B cell (primary cell): ENCODE measurements at regions not wholly inside any gene's neighbourhood (a gene's known extent, or its start where the extent isn't known, plus 50 kb on each side); places are given as distances from the start of the nearest gene placed in this dataset.

ENCODE experiments used
- ATAC-seq: fragments of 200-7000 bp; cut with Tn5 transposase; one replicate; pipeline ENCODE4 v1.10.0; 2021; ENCODE audit warnings: low read depth, mild to moderate bottlenecking, moderate number of reproducible peaks, moderate library complexity
- CTCF ChIA-PET: fragments of 350-600 bp; sonication (Branson Sonifier 250); formaldehyde crosslinking; loops from one replicate; lab custom pipeline; 2021; ENCODE audit warnings: antibody characterized with exemption, inconsistent platforms; lab: Charles Lee
- POLR2A ChIA-PET: fragments of 350-600 bp; sonication (Branson Sonifier 250); formaldehyde crosslinking; loops from one replicate; lab custom pipeline; 2021; ENCODE audit warnings: antibody characterized with exemption; lab: Charles Lee
- DNase-seq: peaks from one replicate; pipeline ENCODE4 v3.0.0; 2013
- H2AFZ ChIP-seq: 2 replicates; pipeline ENCODE4 v1.6.1; 2012; ENCODE audit warnings: mild to moderate bottlenecking, low read depth, low read length; ENCODE audit not compliant: insufficient read depth, poor library complexity, severe bottlenecking
- H3K27ac ChIP-seq, 2 donors: 1 replicate in 1 of 2; 2 replicates in 1 of 2; pipeline ENCODE4 v1.5.1; 2012 to 2013; ENCODE audit warnings: low read length in 2 of 2, mild to moderate bottlenecking in 2 of 2, moderate library complexity in 1 of 2
- H3K27me3 ChIP-seq, 4 experiments: fragments of 200-600 bp in 1 of 4; sonication (generic) in 1 of 4; replicated peaks in 1 of 4; 1 replicate in 2 of 4; 2 replicates in 2 of 4; pipeline versions ENCODE4 v1.6.1 to v1.7.0; 2013 to 2016; ENCODE audit warnings: low read length in 3 of 4, mild to moderate bottlenecking in 2 of 4, mixed read lengths in 1 of 4, moderate library complexity in 1 of 4; ENCODE audit not compliant: insufficient read depth in 4 of 4, control insufficient read depth in 3 of 4; ENCODE audit errors: control extremely low read depth in 1 of 4
- H3K36me3 ChIP-seq, 2 experiments: replicated peaks in 1 of 2; 1 replicate in 1 of 2; 2 replicates in 1 of 2; pipeline versions ENCODE4 v1.6.1 to v1.7.1; 2013; ENCODE audit warnings: low read length in 1 of 2; ENCODE audit not compliant: insufficient read depth in 2 of 2, control insufficient read depth in 1 of 2; ENCODE audit errors: control extremely low read depth in 1 of 2, extremely low read depth in 1 of 2
- H3K4me1 ChIP-seq, 2 donors: fragments of 200-600 bp in 1 of 2; sonication (generic) in 1 of 2; 1 replicate in 1 of 2; 2 replicates in 1 of 2; pipeline versions ENCODE4 v1.5.1 to v1.6.1; 2013 to 2017; ENCODE audit warnings: low read length in 2 of 2; ENCODE audit not compliant: control insufficient read depth in 2 of 2, insufficient read depth in 2 of 2
- H3K4me2 ChIP-seq: replicated peaks from 2 replicates; pipeline ENCODE3; 2012; ENCODE audit warnings: mild to moderate bottlenecking, low read depth, low read length; ENCODE audit not compliant: poor library complexity, severe bottlenecking
- H3K4me3 ChIP-seq, 5 experiments: fragments of 200-600 bp in 1 of 5; sonication (generic) in 1 of 5; 1 replicate in 3 of 5; 2 replicates in 2 of 5; pipeline versions ENCODE4 v1.5.1 to v1.7.0; 2011 to 2016; ENCODE audit warnings: low read length in 4 of 5, mild to moderate bottlenecking in 4 of 5, low read depth in 2 of 5, control low read depth in 1 of 5, moderate library complexity in 1 of 5; ENCODE audit not compliant: insufficient read depth in 1 of 5; ENCODE audit errors: control extremely low read depth in 1 of 5, extremely low read depth in 1 of 5
- H3K79me2 ChIP-seq: fragments of 200-600 bp; sonication (generic); one replicate; pipeline ENCODE4 v1.6.0; 2016; ENCODE audit warnings: low read length; ENCODE audit not compliant: control insufficient read depth, insufficient read depth
- H3K9ac ChIP-seq: fragments of 200-600 bp; sonication (generic); 2 replicates; pipeline ENCODE4 v1.6.1; 2017; ENCODE audit warnings: mild to moderate bottlenecking, low read length, moderate library complexity
- H3K9me3 ChIP-seq, 3 donors: one replicate each; pipeline versions ENCODE4 v1.6.1 to v1.7.1; 2013; ENCODE audit warnings: low read length in 2 of 3; ENCODE audit not compliant: control insufficient read depth in 2 of 3, insufficient read depth in 1 of 3; ENCODE audit errors: control extremely low read depth in 1 of 3
- H4K20me1 ChIP-seq: 2 replicates; pipeline ENCODE4 v1.6.0; 2012; ENCODE audit warnings: mild to moderate bottlenecking, low read length; ENCODE audit not compliant: insufficient read depth, control insufficient read depth, poor library complexity, severe bottlenecking
- H3K27ac Mint-ChIP-seq: one replicate; pipeline ENCODE4 v1.8.0; 2021; ENCODE audit warnings: mixed read lengths
- H3K27me3 Mint-ChIP-seq: one replicate; pipeline ENCODE4 v1.8.0; 2021; ENCODE audit warnings: mixed read lengths
- H3K4me1 Mint-ChIP-seq: one replicate; pipeline ENCODE4 v1.8.0; 2021; ENCODE audit warnings: mixed read lengths
- H3K4me3 Mint-ChIP-seq: one replicate; pipeline ENCODE4 v1.8.0; 2021; ENCODE audit warnings: mixed read lengths
- H3K9me3 Mint-ChIP-seq: one replicate; pipeline ENCODE4 v1.8.0; 2022; ENCODE audit warnings: mixed read lengths; ENCODE audit not compliant: insufficient read depth
- CTCF ChIP-seq: fragments of 200-600 bp; IDR thresholded peaks from one replicate; pipeline ENCODE4 v1.8.0; 2022; ENCODE audit warnings: antibody characterized with exemption, mild to moderate bottlenecking
- EZH2 ChIP-seq: IDR thresholded peaks from 2 replicates; pipeline ENCODE4 v1.6.1; 2012; ENCODE audit warnings: borderline replicate concordance, low read depth, mild to moderate bottlenecking, moderate library complexity, low read length; ENCODE audit not compliant: insufficient read depth, poor library complexity, severe bottlenecking
- WGBS: methylation state at CpG from one replicate; pipeline ENCODE4 v1.1.5; 2013; ENCODE audit warnings: missing lambda C conversion rate; ENCODE audit not compliant: insufficient coverage; 5-methylcytosine and 5-hydroxymethylcytosine counted together
- intact Hi-C: fragments of 100-400 bp; cut with micrococcal nuclease; formaldehyde crosslinking; loops from one replicate; pipeline ENCODE4 v1.10.0; 2022

- Histone ChIP-seq H3K9ac (no peak overlapping the region), H3K27me3 (peaks cover 0 to 6% (median 2%) of the 10 kb centered on the region in 4 experiments), H3K36me3 (no peaks in the 10 kb centered on the region), H3K9me3 (peaks cover 0 to 14% (median 0%) of the 10 kb centered on the region in 3 donors), H3K4me1 (no peaks in the 10 kb centered on the region), H3K79me2 (no peaks in the 10 kb centered on the region), H3K4me3 (no peak overlapping the region), H3K27ac (no peak overlapping the region), H2AFZ (no peak overlapping the region), H4K20me1 (no peaks in the 10 kb centered on the region), H3K4me2 (no peak overlapping the region)
- WGBS = 79% methylated on average over 2 of the region's 3 CpGs
- Mint-ChIP-seq H3K27me3 (peaks cover 29% of the 10 kb centered on the region), H3K9me3 (no peaks in the 10 kb centered on the region), H3K27ac (no peak overlapping the region), H3K4me1 (no peaks in the 10 kb centered on the region), H3K4me3 (no peak overlapping the region)
- CTCF ChIA-PET = no interaction called here
- intact Hi-C loops = no loop called here
- DNase-seq (no peak), ATAC-seq (no peak)
- no peak for TF ChIP-seq CTCF
- TF ChIP-seq EZH2 = no peak
- POLR2A ChIA-PET = no interaction called here
Measured at GRCh38 chr10:27410153-27410552, 94.0 kb upstream of the RAB18 start.

- intact Hi-C loops = no loop called here
- Histone ChIP-seq H3K4me3 (no peak overlapping the region), H3K27ac (no peak overlapping the region), H3K79me2 (no peaks in the 10 kb centered on the region), H3K9ac (no peak overlapping the region), H3K36me3 (no peaks in the 10 kb centered on the region), H4K20me1 (no peaks in the 10 kb centered on the region), H3K27me3 (no peaks in the 10 kb centered on the region), H3K9me3 (no peaks in the 10 kb centered on the region), H3K4me1 (no peaks in the 10 kb centered on the region), H3K4me2 (no peak overlapping the region), H2AFZ (no peak overlapping the region)
- POLR2A ChIA-PET = no interaction called here
- no peak overlapping the region for H3K4me3 Mint-ChIP-seq
- CTCF ChIA-PET = no interaction called here
- DNase-seq (no peak), ATAC-seq (no peak)
- peaks cover 27% of the 10 kb centered on the region for H3K27me3 Mint-ChIP-seq
- H3K4me1 Mint-ChIP-seq = no peaks in the 10 kb centered on the region
- no peak overlapping the region for H3K27ac Mint-ChIP-seq
- 100% methylated on average over 1 of the region's 6 CpGs for WGBS
- TF ChIP-seq EZH2 (no peak), CTCF (no peak)
- H3K9me3 Mint-ChIP-seq = no peaks in the 10 kb centered on the region
Measured at GRCh38 chr10:27407271-27407670, 96.8 kb upstream of the RAB18 start.
